ENCODE measurements at regions not wholly inside any gene's neighbourhood (a gene's known extent, or its start where the extent isn't known, plus 50 kb on each side); places are given as distances from the start of the nearest gene placed in this dataset.

DNA sequence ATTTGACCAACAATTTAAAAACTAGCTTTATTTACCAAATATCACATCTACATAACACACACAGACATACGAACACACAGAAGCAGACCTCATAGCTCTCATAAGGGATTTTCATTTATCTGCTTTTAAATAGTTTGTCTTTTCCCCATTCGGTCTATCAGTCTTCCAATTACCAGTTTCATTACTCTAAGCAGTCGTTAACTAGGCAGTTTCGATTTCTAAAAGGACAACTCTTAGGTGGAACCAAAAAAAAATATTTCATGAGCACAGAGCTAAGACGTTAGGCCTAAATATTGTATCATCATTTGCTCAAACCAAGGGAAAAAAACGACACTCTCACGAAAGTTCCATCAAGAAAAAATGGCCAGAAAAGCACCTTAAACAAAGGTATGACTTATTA, 228.4 kb downstream of the SPANXN1 start:
- H3K9me1 ChIP-seq (ENCODE audit: control insufficient read depth, insufficient read depth, low read length), result no peaks in the 10 kb centered on the region
- POLR2A ChIA-PET, result no interaction called here
- H3K79me2 ChIP-seq (ENCODE audit: control insufficient read depth, insufficient read depth, low read length), result no peaks in the 10 kb centered on the region
- CTCF ChIA-PET (ENCODE audit: low intra/inter-chr PET ratio), result no interaction called here
- H3K27ac ChIP-seq (ENCODE audit: extremely low read depth, low read depth, low read length), result no peak overlapping the region
- H3K9me3 ChIP-seq (replicated peaks; ENCODE audit: control insufficient read depth, insufficient read depth, low read depth, low read length), result no peaks in the 10 kb centered on the region
- no peak overlapping the region for H3K9ac ChIP-seq (ENCODE audit: insufficient read depth in 1 of 2, low read depth in 2 of 2, low read length in 2 of 2)
- H2AFZ ChIP-seq (ENCODE audit: low read depth, low read length), result no peak overlapping the region
- ATAC-seq (no peak), FAIRE-seq (no peak), DNase-seq (ENCODE audit: extremely low read depth in 1 of 4, low spot score in 3 of 4) (no peak)
- H4K20me1 ChIP-seq (replicated peaks; ENCODE audit: control insufficient read depth, insufficient read depth, low read length), result no peaks in the 10 kb centered on the region
- no peak overlapping the region for H3K4me2 ChIP-seq (ENCODE audit: insufficient read depth, low read length)
- no peaks in the 10 kb centered on the region for H3K36me3 ChIP-seq (ENCODE audit: control insufficient read depth, insufficient read depth, low read length)
- no peaks in the 10 kb centered on the region for H3K4me1 ChIP-seq (replicated peaks in 1 of 2; ENCODE audit: control insufficient read depth in 2 of 2, insufficient read depth in 2 of 2, low read length in 2 of 2)
- intact Hi-C loops (cut with micrococcal nuclease) (no loop called here), in situ Hi-C loops (cut with MboI) (no loop called here)
- TF ChIP-seq ZNF282 (CRISPR knock-in tag; IDR thresholded peaks at IDR 0.05), result no peak
- TF ChIP-seq CBFA2T2 (conservative IDR thresholded peaks at IDR 0.05), result no peak
- TF ChIP-seq, protein P1, sequence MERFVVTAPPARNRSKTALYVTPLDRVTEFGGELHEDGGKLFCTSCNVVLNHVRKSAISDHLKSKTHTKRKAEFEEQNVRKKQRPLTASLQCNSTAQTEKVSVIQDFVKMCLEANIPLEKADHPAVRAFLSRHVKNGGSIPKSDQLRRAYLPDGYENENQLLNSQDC (CRISPR knock-in tag; IDR thresholded peaks at IDR 0.05), result no peak
- TF ChIP-seq, protein P2, sequence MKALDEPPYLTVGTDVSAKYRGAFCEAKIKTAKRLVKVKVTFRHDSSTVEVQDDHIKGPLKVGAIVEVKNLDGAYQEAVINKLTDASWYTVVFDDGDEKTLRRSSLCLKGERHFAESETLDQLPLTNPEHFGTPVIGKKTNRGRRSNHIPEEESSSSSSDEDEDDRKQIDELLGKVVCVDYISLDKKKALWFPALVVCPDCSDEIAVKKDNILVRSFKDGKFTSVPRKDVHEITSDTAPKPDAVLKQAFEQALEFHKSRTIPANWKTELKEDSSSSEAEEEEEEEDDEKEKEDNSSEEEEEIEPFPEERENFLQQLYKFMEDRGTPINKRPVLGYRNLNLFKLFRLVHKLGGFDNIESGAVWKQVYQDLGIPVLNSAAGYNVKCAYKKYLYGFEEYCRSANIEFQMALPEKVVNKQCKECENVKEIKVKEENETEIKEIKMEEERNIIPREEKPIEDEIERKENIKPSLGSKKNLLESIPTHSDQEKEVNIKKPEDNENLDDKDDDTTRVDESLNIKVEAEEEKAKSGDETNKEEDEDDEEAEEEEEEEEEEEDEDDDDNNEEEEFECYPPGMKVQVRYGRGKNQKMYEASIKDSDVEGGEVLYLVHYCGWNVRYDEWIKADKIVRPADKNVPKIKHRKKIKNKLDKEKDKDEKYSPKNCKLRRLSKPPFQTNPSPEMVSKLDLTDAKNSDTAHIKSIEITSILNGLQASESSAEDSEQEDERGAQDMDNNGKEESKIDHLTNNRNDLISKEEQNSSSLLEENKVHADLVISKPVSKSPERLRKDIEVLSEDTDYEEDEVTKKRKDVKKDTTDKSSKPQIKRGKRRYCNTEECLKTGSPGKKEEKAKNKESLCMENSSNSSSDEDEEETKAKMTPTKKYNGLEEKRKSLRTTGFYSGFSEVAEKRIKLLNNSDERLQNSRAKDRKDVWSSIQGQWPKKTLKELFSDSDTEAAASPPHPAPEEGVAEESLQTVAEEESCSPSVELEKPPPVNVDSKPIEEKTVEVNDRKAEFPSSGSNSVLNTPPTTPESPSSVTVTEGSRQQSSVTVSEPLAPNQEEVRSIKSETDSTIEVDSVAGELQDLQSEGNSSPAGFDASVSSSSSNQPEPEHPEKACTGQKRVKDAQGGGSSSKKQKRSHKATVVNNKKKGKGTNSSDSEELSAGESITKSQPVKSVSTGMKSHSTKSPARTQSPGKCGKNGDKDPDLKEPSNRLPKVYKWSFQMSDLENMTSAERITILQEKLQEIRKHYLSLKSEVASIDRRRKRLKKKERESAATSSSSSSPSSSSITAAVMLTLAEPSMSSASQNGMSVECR (CRISPR knock-in tag; IDR thresholded peaks at IDR 0.05), result no peak
- TF ChIP-seq HCFC1 (IDR thresholded peaks at IDR 0.05; ENCODE audit: low read depth, low read length), result no peak
- no TSS peak for BruUV-seq (replicated peaks)
- H3K4me3 ChIP-seq, result no peak overlapping the region
- WGBS (ENCODE audit: insufficient coverage, low coverage, missing lambda C conversion rate), result 6% methylated on average over 7 of the region's 7 CpGs
- no peaks in the 10 kb centered on the region for H3K27me3 ChIP-seq (ENCODE audit: control insufficient read depth in 2 of 2, insufficient read depth in 2 of 2, low read length in 2 of 2)
